Adrenal gland (tissue), 9 donors: ENCODE measurements at regions not wholly inside any gene's neighbourhood (a gene's known extent, or its start where the extent isn't known, plus 50 kb on each side); places are given as distances from the start of the nearest gene placed in this dataset.

Experiments
- DNase-seq, 7 donors: peaks; one replicate each; pipeline ENCODE4 v3.0.0-alpha.2; 2019 to 2020
- H3K27ac ChIP-seq, 5 donors: fragments of 200-600 bp; sonication (generic) in 4 of 5; 1 replicate in 3 of 5; 2 replicates in 2 of 5; pipeline versions ENCODE4 v1.5.1 to v1.8.0; 2016 to 2020; ENCODE audit warnings: mild to moderate bottlenecking in 1 of 5
- H3K27me3 ChIP-seq: fragments of 200-600 bp; 2 replicates; pipeline ENCODE4 v1.8.0; 2021
- H3K36me3 ChIP-seq, 2 donors: fragments of 200-600 bp; replicated peaks in 1 of 2; 1 replicate in 1 of 2; 2 replicates in 1 of 2; pipeline versions ENCODE4 v1.5.1 to v1.8.0; 2018 to 2022
- H3K4me1 ChIP-seq, 2 donors: fragments of 200-600 bp; replicated peaks in 1 of 2; 1 replicate in 1 of 2; 2 replicates in 1 of 2; pipeline versions ENCODE4 v1.5.1 to v1.8.0; 2018 to 2021
- H3K4me3 ChIP-seq, 4 donors: fragments of 200-600 bp; sonication (generic) in 3 of 4; one replicate each; pipeline ENCODE4 v1.5.1; 2016 to 2018
- H3K9me3 ChIP-seq, 3 donors: fragments of 200-600 bp; sonication (generic) in 1 of 3; replicated peaks in 1 of 3; 1 replicate in 2 of 3; 2 replicates in 1 of 3; pipeline versions ENCODE4 v1.5.1 to v1.8.0; 2016 to 2021
- CTCF ChIP-seq, 6 experiments: fragments of 450-650 bp in 4 of 6; fragments of 200-600 bp in 2 of 6; sonication (generic) in 1 of 6; IDR thresholded peaks; 1 replicate in 5 of 6; 2 replicates in 1 of 6; pipeline versions ENCODE4 v1.5.1 to v1.8.0; 2016 to 2021; ENCODE audit warnings: antibody characterized with exemption in 6 of 6, mild to moderate bottlenecking in 2 of 6, moderate library complexity in 1 of 6
- POLR2A ChIP-seq, 2 donors: fragments of 450-650 bp; IDR thresholded peaks; one replicate each; pipeline ENCODE4 v1.6.1; 2017; ENCODE audit warnings: antibody characterized with exemption in 2 of 2, mild to moderate bottlenecking in 2 of 2, moderate library complexity in 1 of 2
- WGBS, 4 donors: extraction: QIAGEN DNeasy Blood & Tissue Kit in 2 of 4; methylation state at CpG; one replicate each; pipeline versions ENCODE4 v1.1.5 to v1.1.7; 2013 to 2017; 5-methylcytosine and 5-hydroxymethylcytosine counted together
- intact Hi-C, 2 donors: fragments of 100-400 bp; cut with DNase I; formaldehyde crosslinking; loops; one replicate each; pipeline versions ENCODE4 v1.14.1 to v1.15.0; 2022 to 2023
- donor health status: healthy with polysubstance abuse.
- donor health status: Bipolar disorder and iron deficiency.
- donor health status: DM: yes; HTN: yes; CAD: no.
- donor health status: DM: no; HTN: no; CAD: no.
- donor health status: DM: no; HTN: no; CAD: no.

GRCh38 chr11:107221748-107222285 lies 203.5 kb upstream of the GUCY1A2 start:
- intact Hi-C loops = no loop called here
- 76 to 88% (median 79%) methylated on average over 4 of the region's 4 CpGs for WGBS, 4 donors
- Histone ChIP-seq H3K27ac (no peak overlapping the region), H3K9me3 (no peaks in the 10 kb centered on the region), H3K27me3 (no peaks in the 10 kb centered on the region), H3K4me3 (no peak overlapping the region), H3K4me1 (peaks cover 6 to 13% of the 10 kb centered on the region in 2 donors), H3K36me3 (no peaks in the 10 kb centered on the region)
- TF ChIP-seq CTCF (IDR thresholded peaks at IDR 0.05) (no peak), POLR2A (IDR thresholded peaks at IDR 0.05) (no peak)
- DNase-seq = no peak

- H3K4me3 ChIP-seq = no peak overlapping the region
- DNase-seq = peak in 2 of 7 donors; percentile 10 to 37
- TF ChIP-seq CTCF (IDR thresholded peaks at IDR 0.05) (no peak), POLR2A (IDR thresholded peaks at IDR 0.05) (no peak)
- no peaks in the 10 kb centered on the region for H3K27me3 ChIP-seq
- intact Hi-C loops = no loop called here
- WGBS, 4 donors = 20 to 30% (median 22%) methylated on average over 10 of the region's 10 CpGs
- H3K9me3 ChIP-seq = no peaks in the 10 kb centered on the region
- H3K36me3 ChIP-seq = no peaks in the 10 kb centered on the region
- H3K27ac ChIP-seq = peak overlapping the region in 2 of 5 donors; percentile 32 to 70
- peaks cover 6 to 13% of the 10 kb centered on the region in 2 donors for H3K4me1 ChIP-seq
Observed at GRCh38 chr11:107218123-107219013, 200.1 kb upstream of the GUCY1A2 start.

- WGBS, 4 donors = 77 to 92% (median 87%) methylated on average over 7 of the region's 7 CpGs
- H3K27ac ChIP-seq = no peak overlapping the region
- TF ChIP-seq POLR2A (IDR thresholded peaks at IDR 0.05) (no peak), CTCF (IDR thresholded peaks at IDR 0.05) (no peak)
Observed at GRCh38 chr11:107217444-107217843, 199.2 kb upstream of the GUCY1A2 start.

GRCh38 chr11:107215010-107215409 lies 196.7 kb upstream of the GUCY1A2 start:
- H3K27me3 ChIP-seq = no peaks in the 10 kb centered on the region
- DNase-seq = no peak
- no peak overlapping the region for H3K27ac ChIP-seq
- no peaks in the 10 kb centered on the region for H3K36me3 ChIP-seq
- peaks cover 6 to 13% of the 10 kb centered on the region in 2 donors for H3K4me1 ChIP-seq
- intact Hi-C loops = no loop called here
- H3K9me3 ChIP-seq = no peaks in the 10 kb centered on the region
- no peak for TF ChIP-seq POLR2A (IDR thresholded peaks at IDR 0.05)
- TF ChIP-seq CTCF (IDR thresholded peaks at IDR 0.05) = no peak
- WGBS, 4 donors = 46 to 57% (median 52%) methylated on average over 2 of the region's 2 CpGs
- H3K4me3 ChIP-seq = no peak overlapping the region

More at GRCh38 chr11:107217444-107217843, 199.2 kb upstream of the GUCY1A2 start:
- Histone ChIP-seq H3K27me3 (no peaks in the 10 kb centered on the region), H3K36me3 (no peaks in the 10 kb centered on the region), H3K9me3 (no peaks in the 10 kb centered on the region), H3K4me1 (peaks cover 6 to 13% of the 10 kb centered on the region in 2 donors), H3K4me3 (no peak overlapping the region)
- DNase-seq = no peak
- intact Hi-C loops = no loop called here
